Urothelium cell line (cell line): ENCODE measurements at regions not wholly inside any gene's neighbourhood (a gene's known extent, or its start where the extent isn't known, plus 50 kb on each side); places are given as distances from the start of the nearest gene placed in this dataset.
"Not testable (repeated sequence)": the region's sequence is repeated elsewhere in the genome, so short reads cannot be mapped to it uniquely, and the experiment has no call there.

Experiments
- DNase-seq: peaks from one replicate; pipeline ENCODE4 v3.0.0; 2011; ENCODE audit warnings: low spot score, mixed read lengths
- FAIRE-seq: peaks from 2 replicates; lab custom pipeline; 2011; peaks lifted over from hg19 to GRCh38; lab: Jason Lieb, UNC

DNA sequence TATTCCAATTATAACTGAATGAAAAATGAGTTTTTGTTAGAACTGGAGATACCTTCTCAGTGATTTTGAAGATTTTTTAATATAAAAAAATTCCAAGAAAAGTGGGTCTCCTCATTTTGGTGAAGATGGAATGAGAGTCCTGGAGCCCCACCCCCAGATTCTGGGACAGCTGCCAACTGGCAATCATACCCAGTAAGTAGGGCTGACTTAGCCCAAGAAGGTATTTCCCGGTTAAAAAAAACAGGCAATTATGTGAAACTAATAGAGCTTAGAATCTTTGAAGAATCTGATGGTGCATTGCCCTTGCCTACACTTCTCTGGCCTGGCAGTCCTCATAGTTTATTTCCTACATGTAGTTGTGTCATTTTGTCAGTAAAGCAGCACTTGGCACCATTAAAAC, 52.8 kb upstream of the VWDE start:
- FAIRE-seq (no peak), DNase-seq (peak; percentile 25)

DNA sequence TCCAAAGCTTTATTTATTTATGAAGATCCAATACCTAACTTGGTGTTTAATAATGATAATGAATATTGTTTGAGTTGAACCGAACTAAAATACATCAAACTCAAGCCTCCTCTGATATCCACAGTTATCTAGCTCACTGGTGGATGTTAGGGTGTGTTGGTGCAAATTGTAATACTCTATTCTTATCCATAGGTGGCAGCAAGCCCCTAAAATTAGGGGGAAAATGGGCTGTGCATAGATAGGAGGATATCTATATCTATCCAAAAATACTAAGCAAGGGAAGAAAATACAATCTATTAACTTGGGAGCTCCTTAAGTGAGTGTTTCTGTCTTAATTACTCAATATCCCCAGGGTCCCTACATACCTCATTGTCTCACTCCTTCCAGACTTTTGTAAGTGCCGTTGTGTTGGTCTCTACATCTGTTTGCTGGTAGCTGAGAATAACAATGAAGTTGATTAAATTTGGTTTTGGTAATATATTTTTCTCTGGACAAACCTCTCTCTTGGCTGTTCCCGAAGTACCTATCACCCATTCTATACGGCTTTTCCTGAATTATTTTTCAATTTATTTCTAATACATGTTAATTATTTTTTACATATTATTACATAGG, 55.0 kb upstream of the VWDE start:
- DNase-seq (peak; percentile 44), FAIRE-seq (no peak)

DNA sequence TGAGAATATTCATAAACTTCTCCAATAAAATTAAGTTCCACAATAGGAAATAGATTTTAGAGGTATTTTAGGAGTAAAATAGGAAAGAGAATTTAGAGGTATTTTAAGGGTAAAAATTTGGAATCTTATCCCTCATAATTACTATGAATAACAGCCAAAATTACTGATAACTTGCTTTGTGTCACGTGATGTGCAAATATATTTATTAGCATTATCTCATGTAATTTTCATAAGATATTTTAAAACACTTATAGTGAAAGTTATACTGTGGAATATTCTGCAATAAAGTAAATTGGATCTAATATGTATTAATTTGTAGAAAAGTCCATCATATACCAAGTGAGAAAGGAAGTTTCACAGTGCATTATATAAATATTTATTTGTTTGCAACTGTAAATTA, 64.2 kb upstream of the VWDE start:
- DNase-seq (no peak), FAIRE-seq (no peak)

DNA sequence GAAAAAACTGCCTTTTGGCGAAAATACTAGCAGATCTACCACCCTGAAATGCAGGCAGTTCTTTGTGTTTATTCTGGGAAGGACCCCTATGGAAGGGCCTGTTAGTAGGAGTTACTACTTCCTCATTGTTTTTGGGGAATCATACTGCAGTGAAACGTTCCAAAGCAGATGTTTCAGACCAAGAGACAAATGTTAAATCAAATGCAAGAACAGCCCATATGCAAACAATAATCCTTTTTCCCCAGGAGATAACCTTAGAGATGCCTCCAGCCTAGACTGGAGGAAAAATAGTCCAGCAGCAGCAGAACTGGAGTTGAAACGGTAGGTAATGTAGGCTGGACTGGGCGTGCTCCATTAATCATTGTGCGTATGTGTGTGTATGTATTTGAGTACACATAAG, 65.9 kb upstream of the VWDE start:
- FAIRE-seq (no peak), DNase-seq (no peak)

DNA sequence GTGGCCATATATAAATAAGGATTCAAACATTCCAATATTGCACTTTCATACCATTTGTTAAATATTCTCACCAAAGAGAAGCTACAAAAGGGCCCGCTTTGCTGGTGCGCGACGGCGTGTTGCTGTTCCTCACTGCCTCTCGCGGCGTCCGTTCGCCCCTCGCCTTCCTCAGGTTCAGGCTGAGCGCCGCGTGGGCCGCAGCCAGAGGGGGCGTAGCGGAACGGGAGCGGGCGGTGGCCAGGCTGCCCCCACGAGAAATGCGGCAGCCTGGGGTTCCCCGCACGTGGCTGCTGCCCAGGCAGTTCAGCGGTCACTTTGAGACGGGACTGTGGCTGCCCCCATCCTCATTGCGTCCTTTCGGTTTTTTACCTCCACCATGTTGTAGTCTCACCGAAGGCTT, 67.3 kb upstream of the VWDE start:
- FAIRE-seq (no peak), DNase-seq (no peak)

DNA sequence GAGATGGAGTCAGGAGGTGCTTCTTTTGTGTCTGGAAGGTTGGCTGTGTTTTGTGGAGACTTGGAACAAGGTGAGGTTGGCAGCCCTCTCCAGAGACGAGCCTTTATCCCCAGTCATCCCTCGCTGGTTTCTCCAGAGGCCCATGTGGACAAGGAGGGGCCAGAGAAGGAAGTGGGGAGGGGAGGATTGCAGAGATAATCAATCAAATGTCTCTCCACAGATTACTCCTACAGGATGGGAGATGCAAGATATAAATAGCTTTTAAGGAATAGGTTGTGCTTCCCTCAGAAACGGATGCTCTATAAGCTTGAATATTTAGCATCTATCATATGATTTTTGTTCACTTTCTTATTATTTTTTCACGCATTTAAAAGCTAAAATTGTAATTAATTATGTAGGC, 70.4 kb upstream of the VWDE start:
- FAIRE-seq (no peak), DNase-seq (no peak)

DNA sequence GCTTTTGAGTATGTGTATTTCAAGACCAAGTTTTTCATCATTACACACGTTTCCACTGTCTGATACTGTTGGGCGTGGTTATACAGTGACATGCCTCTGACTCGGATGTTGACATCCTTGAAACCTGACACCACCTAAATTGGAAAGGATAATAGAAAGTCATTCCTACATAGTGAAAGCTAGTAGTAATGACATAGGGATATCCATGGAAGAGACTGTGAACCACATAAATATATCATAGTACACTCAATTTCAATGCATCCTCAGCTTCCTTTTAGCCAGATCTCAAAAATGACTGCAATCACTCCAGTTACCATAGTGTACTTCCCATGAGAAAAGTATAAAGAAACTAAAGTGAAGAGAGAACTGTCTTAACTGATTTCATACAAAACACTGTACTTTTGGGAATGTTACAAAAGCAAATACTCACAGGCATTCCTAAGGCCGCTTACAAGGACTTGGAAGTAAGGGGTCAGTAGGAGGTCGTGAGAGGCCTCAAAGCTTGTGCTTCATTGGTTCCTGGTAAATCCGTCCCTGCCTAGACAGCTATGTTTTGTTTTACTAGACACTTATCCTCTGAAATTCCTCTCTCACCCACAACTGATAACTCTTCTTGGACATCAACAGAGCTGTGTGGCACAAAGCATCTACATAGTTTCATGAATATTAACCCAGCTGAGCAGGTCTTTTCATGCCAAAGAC, 71.8 kb upstream of the VWDE start:
- DNase-seq (no peak), FAIRE-seq (no peak)

DNA sequence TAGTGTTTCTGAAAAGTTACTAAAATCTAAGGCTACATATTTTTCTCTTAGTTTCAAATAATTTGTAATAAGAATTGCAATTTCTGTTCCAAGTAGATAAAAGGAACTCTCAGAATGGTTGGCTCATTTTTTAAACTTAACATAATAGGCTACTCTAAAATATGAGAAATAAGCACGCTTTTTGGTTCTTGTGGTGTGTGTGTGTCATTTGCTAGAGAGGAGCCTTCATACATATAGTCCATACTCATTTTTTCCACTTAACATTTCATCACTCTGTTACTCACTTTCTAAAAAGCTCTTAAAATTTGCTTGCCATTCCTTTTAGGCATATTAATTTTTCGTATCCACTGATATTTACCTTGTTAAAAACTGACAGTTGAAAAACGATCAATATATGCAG, 74.0 kb upstream of the VWDE start:
- DNase-seq, result no peak
- no peak for FAIRE-seq

DNA sequence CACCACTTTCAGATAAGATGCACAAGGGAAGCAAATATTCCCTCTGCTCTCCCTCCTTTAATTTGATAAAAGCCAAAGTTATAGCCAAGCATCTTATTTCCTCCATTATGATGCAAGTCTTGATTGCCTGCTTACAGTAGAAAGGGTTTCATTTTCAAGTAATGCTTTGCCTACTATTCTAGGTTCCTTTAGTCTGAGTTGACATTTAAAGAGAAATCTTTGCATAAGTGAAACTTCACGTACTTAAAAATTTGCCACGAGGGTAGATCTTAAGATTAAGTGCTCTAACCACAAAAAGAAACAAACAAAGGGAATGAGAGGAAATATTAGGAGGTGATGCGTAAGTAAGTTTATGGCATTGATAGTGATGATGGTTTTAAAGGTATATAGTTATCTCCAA, 78.1 kb upstream of the VWDE start:
- FAIRE-seq, result no peak

DNA sequence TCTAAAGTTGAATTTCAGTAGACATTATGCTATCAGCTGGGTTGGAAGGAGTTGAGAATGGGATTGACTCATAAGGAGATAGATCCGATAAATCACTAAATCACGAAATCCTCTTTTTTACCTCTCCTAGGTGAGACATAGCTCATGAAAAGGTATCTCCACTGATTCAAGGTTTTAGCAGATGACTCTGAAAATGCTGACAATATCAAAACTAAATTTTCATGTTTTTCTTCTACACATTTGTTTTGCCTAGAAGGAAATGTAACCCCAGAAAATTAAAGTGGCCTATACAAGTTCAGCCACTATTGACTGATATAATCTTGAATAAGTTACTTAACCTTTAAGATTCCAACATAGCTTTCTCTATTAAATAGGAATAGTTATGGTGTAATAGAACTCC, 82.2 kb upstream of the VWDE start:
- FAIRE-seq (no peak), DNase-seq (no peak)

More for the DNA sequence above, 78.1 kb upstream of the VWDE start:
- DNase-seq, result no peak

DNA sequence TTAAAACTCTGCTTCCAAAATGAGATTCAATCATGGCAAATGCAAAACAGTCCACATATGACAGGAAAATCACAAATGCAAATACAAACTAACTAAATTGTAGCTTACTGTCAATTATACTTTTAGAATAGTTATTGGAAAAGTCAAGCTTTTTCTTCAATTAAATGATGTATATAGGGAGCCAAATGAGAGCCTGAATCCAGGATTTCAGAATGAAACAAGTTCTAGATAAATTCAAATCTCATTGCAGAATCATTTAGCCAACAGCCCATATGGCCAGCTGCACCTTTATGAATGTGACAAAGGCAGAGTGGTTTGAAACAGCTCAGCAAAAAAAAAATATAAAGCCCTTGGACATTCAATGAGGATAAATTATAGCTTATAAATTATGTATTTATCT, 82.2 kb upstream of the SCIN start:
- FAIRE-seq (no peak), DNase-seq (no peak)

DNA sequence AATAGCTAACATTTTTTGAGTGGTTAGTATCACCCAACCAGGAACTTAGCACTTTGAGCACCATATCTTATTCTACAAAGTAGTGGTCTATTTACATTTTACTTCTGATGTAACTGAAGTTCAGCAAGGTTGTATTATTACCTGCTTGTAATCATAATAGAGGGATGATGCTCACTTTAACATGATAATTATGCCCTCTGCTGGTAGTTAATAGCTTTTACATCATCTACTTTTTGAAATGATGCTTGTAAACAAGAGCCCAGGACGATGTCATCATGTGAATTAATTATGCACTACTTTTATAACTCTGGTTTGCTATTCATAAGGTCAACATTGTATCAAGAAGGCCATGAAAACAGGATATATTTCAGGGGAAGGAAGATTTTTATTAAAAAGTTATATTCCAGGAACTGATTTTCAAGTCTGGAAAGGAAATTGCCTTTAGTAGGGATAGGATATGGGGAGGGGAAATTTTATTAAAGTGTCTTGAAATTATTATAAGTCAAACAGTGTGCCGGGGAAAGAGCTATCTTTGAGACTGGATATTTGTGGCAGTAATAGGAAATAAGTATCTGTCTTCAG, 80.3 kb upstream of the SCIN start:
- DNase-seq (no peak), FAIRE-seq (no peak)

DNA sequence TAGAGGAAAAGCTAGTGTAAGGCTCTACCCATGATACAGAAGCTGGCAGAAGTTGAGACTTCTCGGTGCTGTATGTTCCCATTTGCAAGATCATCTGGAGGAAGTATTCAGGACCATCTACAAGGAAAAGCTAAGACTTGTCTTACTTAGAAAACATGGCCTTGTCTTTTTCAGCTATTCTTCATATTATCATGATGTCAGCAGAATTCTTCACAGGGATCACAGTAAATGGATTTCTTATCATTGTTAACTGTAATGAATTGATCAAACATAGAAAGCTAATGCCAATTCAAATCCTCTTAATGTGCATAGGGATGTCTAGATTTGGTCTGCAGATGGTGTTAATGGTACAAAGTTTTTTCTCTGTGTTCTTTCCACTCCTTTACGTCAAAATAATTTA, 79.6 kb upstream of the SCIN start:
- DNase-seq (no peak), FAIRE-seq (no peak)

DNA sequence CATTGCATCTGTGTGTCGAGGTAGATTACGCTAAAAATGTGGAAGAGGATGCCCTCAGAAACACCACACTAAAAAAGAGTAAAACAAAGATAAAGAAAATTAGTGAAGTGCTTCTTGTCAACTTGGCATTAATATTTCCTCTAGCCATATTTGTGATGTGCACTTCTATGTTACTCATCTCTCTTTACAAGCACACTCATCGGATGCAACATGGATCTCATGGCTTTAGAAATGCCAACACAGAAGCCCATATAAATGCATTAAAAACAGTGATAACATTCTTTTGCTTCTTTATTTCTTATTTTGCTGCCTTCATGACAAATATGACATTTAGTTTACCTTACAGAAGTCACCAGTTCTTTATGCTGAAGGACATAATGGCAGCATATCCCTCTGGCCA, 79.0 kb upstream of the SCIN start:
- FAIRE-seq, result no peak
- no peak for DNase-seq

DNA sequence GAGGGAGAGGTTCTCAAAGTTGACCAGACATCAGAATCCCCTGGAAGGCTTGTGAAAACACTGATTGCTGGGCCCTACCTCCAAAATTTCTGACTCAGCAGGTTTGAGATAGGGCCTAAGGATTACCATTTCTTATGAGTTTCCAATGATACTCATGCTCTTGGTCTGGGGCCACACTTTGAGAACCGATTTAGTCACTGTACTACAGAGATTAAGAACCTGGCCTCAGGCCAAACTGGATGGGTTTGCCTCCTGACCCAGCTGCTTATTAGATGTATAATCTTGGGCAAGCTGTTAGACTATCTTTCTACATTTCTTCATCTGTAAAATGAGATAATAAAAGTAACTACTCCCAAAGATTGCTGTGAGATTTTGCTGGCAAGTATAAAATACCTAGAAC, 77.1 kb upstream of the SCIN start:
- no peak for FAIRE-seq
- DNase-seq, result no peak

DNA sequence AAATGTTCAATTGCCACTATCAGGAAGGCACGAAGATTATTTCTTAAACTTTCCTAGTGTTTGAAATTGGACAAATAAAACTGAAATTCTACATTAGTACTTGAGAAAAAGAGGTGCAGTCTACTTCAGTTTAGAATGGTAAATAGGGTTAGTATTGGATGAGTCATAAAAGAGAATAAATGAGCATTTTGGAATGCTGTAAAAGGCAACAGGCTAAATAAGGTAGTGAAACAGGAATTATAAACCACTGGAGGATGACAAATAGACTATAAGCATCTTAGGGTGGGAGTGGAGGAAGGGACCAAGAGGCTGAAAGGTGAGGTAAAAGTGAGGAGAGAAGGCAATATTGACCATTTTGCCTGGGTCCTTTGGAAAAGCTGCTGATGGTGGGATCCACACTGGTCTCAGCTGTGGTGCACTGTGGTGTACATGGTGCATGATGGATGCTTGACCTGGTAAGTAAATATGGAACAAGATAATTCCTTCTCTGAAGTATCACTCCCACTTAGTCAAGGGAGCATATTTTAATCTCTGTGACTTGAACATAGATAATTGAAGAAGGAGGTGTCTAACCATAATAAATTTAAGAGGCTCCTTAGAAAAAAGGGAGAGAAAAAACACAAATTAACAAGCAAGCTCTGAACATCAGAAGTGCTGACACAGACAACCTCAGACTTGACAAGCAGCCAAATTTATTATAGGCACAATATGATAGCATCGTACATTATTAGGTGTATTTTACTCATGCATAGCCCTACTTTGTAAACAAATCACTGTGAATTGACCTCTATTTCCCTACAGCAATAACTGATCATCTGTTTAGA, 76.4 kb upstream of the SCIN start:
- no peak for FAIRE-seq
- no peak for DNase-seq

DNA sequence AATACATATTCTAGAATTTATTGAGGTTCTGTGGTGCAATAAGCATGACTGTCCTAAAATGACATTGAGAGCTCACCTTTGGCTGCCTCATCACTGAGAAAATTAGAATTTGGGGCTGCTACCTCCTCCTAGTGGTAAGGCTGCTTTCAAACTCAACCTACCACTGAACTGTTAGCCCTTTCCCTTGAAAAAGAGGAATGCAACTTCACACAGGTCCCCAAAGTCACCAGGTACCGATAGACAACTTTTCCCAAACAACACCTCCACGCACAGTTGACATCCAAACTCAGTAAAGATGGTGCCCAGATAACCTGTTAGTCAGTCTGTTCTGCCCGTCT, 75.9 kb upstream of the SCIN start:
- DNase-seq, result no peak
- no peak for FAIRE-seq

DNA sequence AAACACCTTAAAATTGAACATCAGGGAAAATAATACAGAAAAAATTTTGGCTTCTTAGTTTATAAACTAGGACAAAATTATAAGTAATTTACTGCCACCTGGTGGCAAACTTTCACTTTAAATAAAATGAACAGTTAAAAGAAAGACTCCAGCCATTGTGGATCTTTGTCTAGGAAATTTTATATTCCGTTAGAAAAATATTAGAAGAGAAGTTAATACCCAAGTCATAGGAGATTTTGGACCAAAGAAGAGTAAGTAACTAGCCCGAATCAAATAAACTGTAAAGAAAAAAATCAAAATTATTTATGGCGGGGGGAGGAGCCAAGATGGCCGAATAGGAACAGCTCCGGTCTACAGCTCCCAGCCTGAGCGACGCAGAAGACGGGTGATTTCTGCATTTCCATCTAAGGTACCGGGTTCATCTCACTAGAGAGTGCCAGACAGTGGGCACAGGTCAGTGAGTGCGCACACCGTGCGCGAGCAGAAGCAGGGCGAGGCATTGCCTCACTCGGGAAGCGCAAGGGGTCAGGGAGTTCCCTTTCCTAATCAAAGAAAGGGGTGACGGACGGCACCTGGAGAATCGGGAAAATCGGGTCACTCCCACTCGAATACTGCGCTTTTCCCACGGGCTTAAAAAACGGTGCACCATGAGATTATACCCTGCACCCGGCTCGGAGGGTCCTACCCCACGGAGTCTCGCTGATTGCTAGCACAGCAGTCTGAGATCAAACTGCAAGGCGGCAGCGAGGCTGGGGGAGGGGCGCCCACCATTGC, 73.4 kb upstream of the SCIN start:
- DNase-seq, result peak; percentile 14

DNA sequence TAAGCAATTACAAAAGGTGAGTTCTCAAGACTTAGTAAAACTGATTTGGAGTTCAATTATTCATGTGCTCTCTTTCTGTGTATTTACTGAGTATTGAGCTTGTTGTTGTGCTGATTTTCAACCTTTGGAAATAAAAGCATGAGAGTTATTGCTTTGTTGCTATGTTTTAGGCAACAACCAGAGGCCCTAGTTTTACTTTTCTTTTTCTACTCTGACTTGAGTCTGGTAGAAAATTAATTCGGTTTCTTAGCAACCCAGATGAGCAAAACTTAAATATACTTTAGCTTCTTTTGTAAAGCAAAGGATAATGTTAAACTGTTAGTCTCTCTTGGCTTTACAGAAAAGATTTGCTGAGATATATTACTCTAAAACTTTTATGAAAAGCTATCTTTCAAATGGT, 66.4 kb upstream of the SCIN start:
- DNase-seq (no peak), FAIRE-seq (no peak)

More for the DNA sequence above, 73.4 kb upstream of the SCIN start:
- not testable (repeated sequence) for FAIRE-seq

DNA sequence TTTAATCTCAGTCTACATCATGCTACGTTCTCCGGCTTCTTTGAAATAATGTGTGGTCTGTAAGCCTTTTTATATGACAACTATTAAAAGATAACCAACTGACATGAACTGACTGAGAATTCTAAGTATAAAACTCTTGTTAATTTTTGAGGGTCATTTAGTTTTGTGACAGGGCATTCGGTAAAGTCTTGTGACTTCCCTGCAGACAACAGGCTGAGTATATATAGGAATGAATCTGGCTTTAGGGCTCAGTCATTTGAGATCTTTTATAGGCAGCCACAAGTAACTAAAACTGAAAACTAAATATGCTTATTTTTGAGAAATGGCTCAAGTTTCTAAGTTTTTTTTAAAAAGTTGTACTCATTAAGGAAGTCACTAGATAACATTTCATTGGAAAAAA, 62.5 kb upstream of the SCIN start:
- no peak for FAIRE-seq

DNA sequence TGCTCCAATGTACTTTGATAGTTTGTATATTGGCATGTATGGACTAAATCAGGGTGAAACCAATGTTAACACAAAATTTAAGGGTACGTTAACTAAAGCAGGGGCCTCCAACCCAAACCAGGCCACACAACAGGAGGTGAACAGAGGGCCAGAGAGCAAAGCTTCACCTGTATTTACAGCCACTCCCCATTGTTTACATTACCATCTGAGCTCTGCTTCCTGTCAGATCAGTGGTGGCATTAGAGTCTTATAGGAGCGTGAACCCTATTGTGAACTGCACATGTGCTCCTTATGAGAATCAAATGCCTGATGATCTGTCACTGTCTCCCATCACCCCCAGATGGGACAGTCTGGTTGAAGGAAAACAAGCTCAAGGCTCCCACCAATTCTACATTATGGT, 62.0 kb upstream of the SCIN start:
- FAIRE-seq (no peak), DNase-seq (no peak)

More for the DNA sequence above, 62.5 kb upstream of the SCIN start:
- no peak for DNase-seq
